ENCODE measurements at regions not wholly inside any gene's neighbourhood (a gene's known extent, or its start where the extent isn't known, plus 50 kb on each side); places are given as distances from the start of the nearest gene placed in this dataset.
A peak's percentile ranks its signal among the peaks of the same experiment; 100 is the strongest.

DNA sequence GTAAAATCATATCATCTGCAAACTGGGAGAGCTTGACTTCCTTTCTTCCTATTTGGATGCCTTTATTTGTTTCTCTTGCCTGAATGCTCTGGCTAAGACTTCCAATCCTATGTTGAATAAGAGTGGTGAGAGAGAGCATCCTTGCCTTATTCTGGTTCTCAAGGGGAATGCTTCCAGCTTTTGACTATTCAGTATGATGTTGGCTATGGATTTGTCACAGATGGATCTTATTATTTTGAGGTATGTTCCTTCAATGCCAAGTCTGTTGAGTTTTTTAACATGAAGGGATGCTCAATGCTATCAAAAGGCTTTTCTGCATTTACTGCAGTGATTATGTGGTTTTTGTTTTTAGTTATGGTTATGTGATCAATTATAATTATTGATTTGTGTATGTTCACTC lies 2144.6 kb upstream of the TENM3 start:
- H3K9ac ChIP-seq (ENCODE audit: insufficient read depth, low read length, poor library complexity, severe bottlenecking), result no peak overlapping the region
- H3K4me3 Mint-ChIP-seq, result no peak overlapping the region
- peaks cover 4 to 9% of the 10 kb centered on the region in 2 donors for H3K4me1 ChIP-seq (ENCODE audit: control insufficient read depth in 1 of 2, insufficient read depth in 2 of 2, low read length in 2 of 2)
- H3K4me1 Mint-ChIP-seq, result peaks cover 18% of the 10 kb centered on the region
- TF ChIP-seq, protein P1, sequence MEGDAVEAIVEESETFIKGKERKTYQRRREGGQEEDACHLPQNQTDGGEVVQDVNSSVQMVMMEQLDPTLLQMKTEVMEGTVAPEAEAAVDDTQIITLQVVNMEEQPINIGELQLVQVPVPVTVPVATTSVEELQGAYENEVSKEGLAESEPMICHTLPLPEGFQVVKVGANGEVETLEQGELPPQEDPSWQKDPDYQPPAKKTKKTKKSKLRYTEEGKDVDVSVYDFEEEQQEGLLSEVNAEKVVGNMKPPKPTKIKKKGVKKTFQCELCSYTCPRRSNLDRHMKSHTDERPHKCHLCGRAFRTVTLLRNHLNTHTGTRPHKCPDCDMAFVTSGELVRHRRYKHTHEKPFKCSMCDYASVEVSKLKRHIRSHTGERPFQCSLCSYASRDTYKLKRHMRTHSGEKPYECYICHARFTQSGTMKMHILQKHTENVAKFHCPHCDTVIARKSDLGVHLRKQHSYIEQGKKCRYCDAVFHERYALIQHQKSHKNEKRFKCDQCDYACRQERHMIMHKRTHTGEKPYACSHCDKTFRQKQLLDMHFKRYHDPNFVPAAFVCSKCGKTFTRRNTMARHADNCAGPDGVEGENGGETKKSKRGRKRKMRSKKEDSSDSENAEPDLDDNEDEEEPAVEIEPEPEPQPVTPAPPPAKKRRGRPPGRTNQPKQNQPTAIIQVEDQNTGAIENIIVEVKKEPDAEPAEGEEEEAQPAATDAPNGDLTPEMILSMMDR (IDR thresholded peaks at IDR 0.05), result no peak
- H3K4me3 ChIP-seq (replicated peaks in 1 of 3; ENCODE audit: low read depth in 2 of 3, low read length in 3 of 3), result no peak overlapping the region
- H4K20me1 ChIP-seq (ENCODE audit: insufficient read depth, low read length), result no peaks in the 10 kb centered on the region
- H2AFZ ChIP-seq (ENCODE audit: insufficient read depth, low read depth, low read length, poor library complexity, severe bottlenecking), result no peak overlapping the region
- no peaks in the 10 kb centered on the region for H3K79me2 ChIP-seq (ENCODE audit: insufficient read depth, low read length)
- no peaks in the 10 kb centered on the region for H3K36me3 ChIP-seq (replicated peaks in 1 of 2; ENCODE audit: control insufficient read depth in 1 of 2, insufficient read depth in 2 of 2, low read length in 2 of 2)
- H3K9me3 Mint-ChIP-seq, result peaks cover 0 to 14% (median 2%) of the 10 kb centered on the region in 7 donors
- no peak for DNase-seq
- H3K4me2 ChIP-seq (replicated peaks; ENCODE audit: extremely low read depth, low read length, poor library complexity, severe bottlenecking), result no peak overlapping the region
- no peaks in the 10 kb centered on the region for H3K9me3 ChIP-seq (replicated peaks in 1 of 2; ENCODE audit: control insufficient read depth in 1 of 2, insufficient read depth in 1 of 2, low read length in 2 of 2)
- no peak overlapping the region for H3K27ac ChIP-seq (ENCODE audit: low read depth in 1 of 2, low read length in 2 of 2)
- intact Hi-C loops (cut with micrococcal nuclease), result no loop called here
- no peaks in the 10 kb centered on the region for H3K36me3 Mint-ChIP-seq
- no peaks in the 10 kb centered on the region for H3K27me3 ChIP-seq (ENCODE audit: control insufficient read depth in 2 of 2, insufficient read depth in 2 of 2, low read length in 2 of 2)
- H3K27me3 Mint-ChIP-seq (ENCODE audit: low read depth in 3 of 3), result no peaks in the 10 kb centered on the region
- no peak overlapping the region for H3K27ac Mint-ChIP-seq

GRCh38 chr4:180099957-180100356 lies 2143.2 kb upstream of the TENM3 start:
- peak overlapping the region in 2 of 3 experiments; percentile 34 to 67 for H3K4me3 ChIP-seq (replicated peaks in 1 of 3; ENCODE audit: low read depth in 2 of 3, low read length in 3 of 3)
- peaks cover 4 to 9% of the 10 kb centered on the region in 2 donors for H3K4me1 ChIP-seq (ENCODE audit: control insufficient read depth in 1 of 2, insufficient read depth in 2 of 2, low read length in 2 of 2)
- H3K36me3 ChIP-seq (replicated peaks in 1 of 2; ENCODE audit: control insufficient read depth in 1 of 2, insufficient read depth in 2 of 2, low read length in 2 of 2), result no peaks in the 10 kb centered on the region
- Mint-ChIP-seq H3K4me3 (peak overlapping the region; percentile 56 to 92), H3K36me3 (no peaks in the 10 kb centered on the region), H3K27ac (peak overlapping the region; percentile 23 to 76 (median 58)), H3K9me3 (peaks cover 0 to 14% (median 2%) of the 10 kb centered on the region in 7 donors), H3K27me3 (ENCODE audit: low read depth in 3 of 3) (no peaks in the 10 kb centered on the region), H3K4me1 (peaks cover 18% of the 10 kb centered on the region)
- H3K9ac ChIP-seq (ENCODE audit: insufficient read depth, low read length, poor library complexity, severe bottlenecking), result no peak overlapping the region
- peak in 2 of 3 donors; percentile 7 to 12 for DNase-seq
- H3K4me2 ChIP-seq (replicated peaks; ENCODE audit: extremely low read depth, low read length, poor library complexity, severe bottlenecking), result peak overlapping the region; percentile 52
- TF ChIP-seq, protein P1 (IDR thresholded peaks at IDR 0.05), result no peak
- no peaks in the 10 kb centered on the region for H3K79me2 ChIP-seq (ENCODE audit: insufficient read depth, low read length)
- H3K27me3 ChIP-seq (ENCODE audit: control insufficient read depth in 2 of 2, insufficient read depth in 2 of 2, low read length in 2 of 2), result no peaks in the 10 kb centered on the region
- 2% methylated on average over 3 of the region's 5 CpGs for WGBS (ENCODE audit: insufficient coverage)
- peak overlapping the region; percentile 64 for H2AFZ ChIP-seq (ENCODE audit: insufficient read depth, low read depth, low read length, poor library complexity, severe bottlenecking)
- no peaks in the 10 kb centered on the region for H3K9me3 ChIP-seq (replicated peaks in 1 of 2; ENCODE audit: control insufficient read depth in 1 of 2, insufficient read depth in 1 of 2, low read length in 2 of 2)
- H3K27ac ChIP-seq (ENCODE audit: low read depth in 1 of 2, low read length in 2 of 2), result peak overlapping the region in 1 of 2 donors; percentile 42
- no peaks in the 10 kb centered on the region for H4K20me1 ChIP-seq (ENCODE audit: insufficient read depth, low read length)
- intact Hi-C loops (cut with micrococcal nuclease), result no loop called here

All from CD14-positive monocyte (primary cell).